UCSD-AML1 (cell line): ENCODE measurements at regions not wholly inside any gene's neighbourhood (a gene's known extent, or its start where the extent isn't known, plus 50 kb on each side); places are given as distances from the start of the nearest gene placed in this dataset.

Source experiments
- DNase-seq: peaks from one replicate; lab custom pipeline; 2025; ENCODE audit not compliant: unreplicated experiment; lab: John Stamatoyannopoulos, UW

- DNase-seq: no peak
Measured at GRCh38 chr5:133806847-133807246, 161.6 kb downstream of the C5orf15 start.

- no peak for DNase-seq
Measured at GRCh38 chr5:133801955-133802751, 166.3 kb downstream of the C5orf15 start.

- no peak for DNase-seq
Measured at GRCh38 chr5:133801431-133801830, 167.0 kb downstream of the C5orf15 start.

GRCh38 chr5:133799571-133800237 lies 168.7 kb downstream of the C5orf15 start:
- DNase-seq: no peak

GRCh38 chr5:133797167-133797566 lies 171.3 kb downstream of the C5orf15 start:
- no peak for DNase-seq

- DNase-seq: no peak
Measured at GRCh38 chr5:133796186-133796585, 172.2 kb downstream of the C5orf15 start.

GRCh38 chr5:133794771-133795415 lies 173.5 kb downstream of the C5orf15 start:
- DNase-seq: no peak

- DNase-seq: no peak
Measured at GRCh38 chr5:133793756-133794465, 174.5 kb downstream of the C5orf15 start.

GRCh38 chr5:133792655-133793054 lies 175.8 kb downstream of the C5orf15 start:
- no peak for DNase-seq

- DNase-seq: no peak
Measured at GRCh38 chr5:133792024-133792423, 176.4 kb downstream of the C5orf15 start.

GRCh38 chr5:133790898-133791297 lies 177.5 kb downstream of the C5orf15 start:
- DNase-seq: no peak

GRCh38 chr5:133789428-133789827 lies 177.1 kb upstream of the FSTL4 start:
- no peak for DNase-seq

GRCh38 chr5:133788121-133788520 lies 175.8 kb upstream of the FSTL4 start:
- DNase-seq: no peak

GRCh38 chr5:133786420-133786819 lies 174.1 kb upstream of the FSTL4 start:
- DNase-seq: no peak

GRCh38 chr5:133785182-133785581 lies 172.8 kb upstream of the FSTL4 start:
- DNase-seq: no peak

GRCh38 chr5:133783481-133783880 lies 171.1 kb upstream of the FSTL4 start:
- no peak for DNase-seq

- DNase-seq: no peak
Measured at GRCh38 chr5:133782736-133783135, 170.4 kb upstream of the FSTL4 start.

GRCh38 chr5:133781436-133782225 lies 169.3 kb upstream of the FSTL4 start:
- DNase-seq: no peak

GRCh38 chr5:133780619-133781280 lies 168.4 kb upstream of the FSTL4 start:
- DNase-seq: no peak

GRCh38 chr5:133779828-133780475 lies 167.6 kb upstream of the FSTL4 start:
- no peak for DNase-seq
